GM23338 (cell line): ENCODE measurements at regions not wholly inside any gene's neighbourhood (a gene's known extent, or its start where the extent isn't known, plus 50 kb on each side); places are given as distances from the start of the nearest gene placed in this dataset.

ENCODE experiments used
- CREB1 ChIP-seq: fragments of 250-450 bp; sonication (Bioruptor Pico); IDR thresholded peaks from 2 replicates; pipeline ENCODE4 v1.5.0; 2020; ENCODE audit warnings: low read depth, mild to moderate bottlenecking, moderate library complexity
- EZH2 ChIP-seq: fragments of 200-600 bp; sonication (generic); IDR thresholded peaks from one replicate; pipeline ENCODE4 v1.8.0; 2017; ENCODE audit warnings: antibody characterized with exemption, mild to moderate bottlenecking, low read depth; ENCODE audit not compliant: unreplicated experiment
- EZH2phosphoT487 ChIP-seq: fragments of 200-600 bp; sonication (generic); IDR thresholded peaks from one replicate; pipeline ENCODE4 v1.8.1; 2018; ENCODE audit warnings: antibody characterized with exemption; ENCODE audit not compliant: unreplicated experiment
- NANOG ChIP-seq: IDR thresholded peaks from 2 replicates; pipeline ENCODE4 v1.6.1; 2016; ENCODE audit warnings: antibody characterized with exemption, borderline replicate concordance
- POLR2AphosphoS5 ChIP-seq: IDR thresholded peaks from 2 replicates; pipeline ENCODE4 v1.6.1; 2016; ENCODE audit warnings: antibody characterized with exemption, low read depth
- REST ChIP-seq: IDR thresholded peaks from one replicate; pipeline ENCODE4 v1.6.1; 2018; ENCODE audit warnings: antibody characterized with exemption; ENCODE audit not compliant: unreplicated experiment
- ZNF462 ChIP-seq: fragments of 250-450 bp; sonication (Bioruptor Pico); IDR thresholded peaks from 2 replicates; pipeline ENCODE4 v1.5.0; 2020; ENCODE audit warnings: mild to moderate bottlenecking, moderate library complexity
- TF ChIP-seq, protein P1 (sequence below): IDR thresholded peaks from 2 replicates; pipeline ENCODE4 v1.6.1; 2016; ENCODE audit warnings: antibody characterized with exemption

GRCh38 chr6:1082285-1082935, 229.5 kb upstream of the FOXQ1 start (continued):
- no peak for TF ChIP-seq ZNF462 (CRISPR knock-in tag)
- TF ChIP-seq REST, result no peak
- no peak for TF ChIP-seq NANOG
- no peak for TF ChIP-seq POLR2AphosphoS5
- TF ChIP-seq, protein P1, sequence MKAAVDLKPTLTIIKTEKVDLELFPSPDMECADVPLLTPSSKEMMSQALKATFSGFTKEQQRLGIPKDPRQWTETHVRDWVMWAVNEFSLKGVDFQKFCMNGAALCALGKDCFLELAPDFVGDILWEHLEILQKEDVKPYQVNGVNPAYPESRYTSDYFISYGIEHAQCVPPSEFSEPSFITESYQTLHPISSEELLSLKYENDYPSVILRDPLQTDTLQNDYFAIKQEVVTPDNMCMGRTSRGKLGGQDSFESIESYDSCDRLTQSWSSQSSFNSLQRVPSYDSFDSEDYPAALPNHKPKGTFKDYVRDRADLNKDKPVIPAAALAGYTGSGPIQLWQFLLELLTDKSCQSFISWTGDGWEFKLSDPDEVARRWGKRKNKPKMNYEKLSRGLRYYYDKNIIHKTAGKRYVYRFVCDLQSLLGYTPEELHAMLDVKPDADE, result no peak
- no peak for TF ChIP-seq CREB1 (CRISPR knock-in tag)
- no peak for TF ChIP-seq EZH2phosphoT487
- TF ChIP-seq EZH2, result no peak
